ENCODE measurements at regions not wholly inside any gene's neighbourhood (a gene's known extent, or its start where the extent isn't known, plus 50 kb on each side); places are given as distances from the start of the nearest gene placed in this dataset.

DNA sequence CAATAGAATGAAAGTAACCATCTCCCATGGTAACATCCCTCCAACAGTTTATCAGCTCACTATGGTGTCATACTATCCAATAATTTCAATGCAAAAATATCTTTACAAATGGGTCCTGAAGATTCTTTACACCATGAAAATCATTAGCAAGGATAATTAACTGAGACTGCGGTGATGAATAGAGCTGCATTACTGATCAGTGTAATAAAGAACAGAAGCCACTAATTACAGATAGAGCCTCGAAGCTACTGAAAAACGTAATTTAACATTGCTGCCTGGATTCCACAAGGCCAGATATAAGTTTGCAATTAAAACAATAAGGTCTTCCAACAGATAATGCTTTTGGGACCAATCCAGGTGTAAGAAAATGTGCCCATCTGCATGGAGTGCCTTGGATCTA, 1245.8 kb upstream of the SLC39A10 start:
- no peak for DNase-seq (ENCODE audit: low spot score)

DNA sequence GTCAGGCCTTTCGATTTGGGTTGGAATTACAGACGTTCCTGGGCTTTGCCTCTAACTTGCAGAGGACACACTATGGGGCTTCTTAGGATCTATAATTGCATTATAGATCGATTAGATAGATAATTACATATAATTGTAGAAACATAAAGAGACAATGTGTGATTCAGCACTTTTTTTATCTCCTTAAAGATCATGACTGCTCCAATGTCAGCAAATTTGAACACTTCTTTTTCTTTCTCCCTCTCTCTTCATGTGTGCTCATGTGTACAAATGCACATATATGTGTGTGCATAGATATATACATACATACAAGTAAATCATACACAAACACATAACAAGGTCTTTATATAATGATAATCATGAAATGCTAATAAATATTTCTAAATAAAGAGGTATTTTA, 1261.2 kb upstream of the SLC39A10 start:
- no peak for DNase-seq (ENCODE audit: low spot score)

DNA sequence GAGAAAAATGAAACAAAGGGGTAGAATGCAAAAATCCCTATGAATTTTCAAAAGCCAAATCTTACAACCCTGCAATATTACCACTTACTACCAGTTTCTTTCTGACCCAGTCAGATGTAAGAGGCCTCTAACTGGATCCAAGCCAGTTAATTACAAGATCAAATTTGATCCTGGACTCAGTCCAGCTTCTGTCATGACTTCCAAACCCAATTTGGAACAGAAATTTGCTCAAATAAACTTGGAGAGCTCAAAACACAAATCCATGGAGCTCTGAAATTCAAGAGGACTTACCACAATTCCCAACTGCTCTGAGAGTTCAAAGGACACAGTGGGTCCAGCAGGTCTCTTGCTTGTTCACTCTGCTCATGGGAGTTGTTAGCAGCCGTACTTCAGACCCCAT, 1271.7 kb upstream of the SLC39A10 start:
- no peak for DNase-seq (ENCODE audit: low spot score)

DNA sequence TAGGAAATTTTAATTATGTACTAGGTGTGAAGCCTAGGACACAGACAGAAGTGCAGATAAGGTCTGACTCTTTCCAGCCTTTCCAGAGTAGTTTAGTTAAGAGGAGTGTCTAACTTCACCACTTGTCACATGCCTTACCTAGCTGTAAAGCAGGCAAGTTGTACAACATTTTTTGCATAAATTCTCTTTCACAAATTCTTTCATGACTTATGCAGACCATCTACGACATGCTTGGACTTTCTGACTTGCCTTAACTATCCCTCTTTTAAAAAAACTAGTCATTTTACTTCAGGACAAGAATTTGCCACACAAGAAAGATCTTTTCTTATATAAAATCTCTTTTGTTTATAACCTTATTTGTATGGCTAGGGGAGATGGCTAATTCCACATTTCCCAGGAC, 1273.6 kb upstream of the SLC39A10 start:
- DNase-seq (ENCODE audit: low spot score): no peak

DNA sequence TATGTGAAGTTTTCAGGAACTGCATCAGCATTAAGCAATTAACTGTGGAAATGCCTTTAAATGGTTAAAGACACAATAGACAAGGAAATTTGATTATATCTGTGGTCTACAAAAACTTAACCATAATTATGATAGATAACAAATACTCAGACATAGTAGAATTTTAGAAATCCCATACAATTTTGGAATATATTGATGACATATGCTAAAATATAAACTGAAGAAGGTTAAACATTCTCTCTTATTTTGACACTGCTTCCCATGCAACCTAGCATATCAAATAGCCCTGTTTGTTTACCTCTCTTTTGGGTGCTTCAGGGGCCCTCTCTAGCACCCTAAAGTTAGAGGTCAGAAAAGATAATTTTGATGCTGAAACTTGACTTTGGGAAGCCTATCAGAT, 1274.8 kb upstream of the SLC39A10 start:
- DNase-seq (ENCODE audit: low spot score): no peak

DNA sequence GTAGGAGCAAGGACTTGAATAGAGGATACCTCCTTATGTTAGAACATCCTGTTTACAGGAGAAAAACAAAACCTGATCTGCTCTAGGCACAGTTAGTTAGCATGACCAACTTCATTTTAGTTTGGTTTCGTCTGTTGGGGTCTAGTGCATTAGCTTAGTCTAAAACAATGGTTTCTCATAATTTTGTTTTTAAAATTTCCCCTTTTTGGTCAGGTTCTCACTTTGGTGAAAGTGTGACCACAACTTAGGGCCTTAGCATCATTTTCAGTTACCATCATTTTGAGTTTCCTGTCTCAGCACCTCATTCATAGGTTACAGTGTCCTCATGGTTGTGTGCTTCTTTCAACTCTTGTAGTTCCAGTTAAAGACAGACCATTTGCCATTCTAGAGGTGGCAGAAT, 1277.0 kb upstream of the SLC39A10 start:
- no peak for DNase-seq (ENCODE audit: low spot score)

DNA sequence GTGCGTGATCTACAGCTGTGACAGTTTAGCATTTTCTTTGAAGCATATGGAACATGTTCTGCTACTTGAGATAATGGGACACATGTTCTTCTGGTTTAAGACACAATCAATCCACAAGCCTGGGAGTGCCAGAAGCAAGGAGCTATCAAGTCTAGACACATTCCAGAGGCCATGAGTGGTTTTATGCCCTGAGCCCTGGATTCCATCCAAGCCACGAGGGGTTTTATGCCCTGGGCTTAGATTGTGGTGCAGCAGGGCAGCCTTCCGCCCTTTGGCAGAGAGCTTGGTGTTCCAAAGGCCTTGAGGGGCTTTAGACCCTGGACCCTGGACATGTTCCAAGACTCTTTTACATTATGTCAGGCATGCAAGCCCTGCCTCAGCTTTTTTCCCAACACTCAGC, 1289.6 kb upstream of the SLC39A10 start:
- DNase-seq (ENCODE audit: low spot score): peak; percentile 15

DNA sequence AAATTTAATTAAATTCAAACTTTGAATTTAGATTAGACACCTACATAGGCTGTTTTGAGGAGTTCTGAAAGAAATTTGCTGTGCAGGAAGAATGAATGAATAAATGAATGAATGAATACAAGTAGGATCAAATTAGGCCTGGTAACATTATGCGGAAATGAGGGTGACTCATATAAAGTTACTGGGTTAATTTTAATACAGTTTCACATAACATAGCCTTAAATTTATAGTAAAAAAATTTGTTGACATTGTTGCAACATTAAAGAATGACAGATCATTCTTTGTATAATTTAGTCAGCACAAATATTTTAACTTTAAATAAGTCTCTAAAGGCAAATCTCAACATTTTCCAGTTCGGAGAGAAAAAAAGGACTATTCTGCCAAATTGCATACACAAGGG, 1293.1 kb upstream of the SLC39A10 start:
- DNase-seq (ENCODE audit: low spot score): no peak

DNA sequence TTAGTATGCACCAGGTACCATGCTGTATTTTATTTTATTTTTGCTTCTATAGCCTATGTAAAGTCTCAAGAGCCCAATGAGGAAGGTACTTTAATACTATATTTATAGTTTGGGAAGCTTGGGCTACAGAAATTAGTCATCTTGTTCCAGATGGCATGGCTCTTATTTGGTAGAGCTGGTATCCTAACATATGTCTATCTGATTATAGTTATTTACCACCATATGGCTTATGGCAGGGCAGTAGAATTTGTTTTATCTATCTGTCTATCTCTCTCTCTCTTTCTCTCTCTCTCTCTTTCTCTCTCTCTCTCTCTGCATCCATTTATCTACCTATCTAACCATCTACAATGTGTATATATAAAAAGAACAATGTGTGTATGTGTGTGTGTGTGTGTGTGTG, 1293.7 kb upstream of the SLC39A10 start:
- no peak for DNase-seq (ENCODE audit: low spot score)

DNA sequence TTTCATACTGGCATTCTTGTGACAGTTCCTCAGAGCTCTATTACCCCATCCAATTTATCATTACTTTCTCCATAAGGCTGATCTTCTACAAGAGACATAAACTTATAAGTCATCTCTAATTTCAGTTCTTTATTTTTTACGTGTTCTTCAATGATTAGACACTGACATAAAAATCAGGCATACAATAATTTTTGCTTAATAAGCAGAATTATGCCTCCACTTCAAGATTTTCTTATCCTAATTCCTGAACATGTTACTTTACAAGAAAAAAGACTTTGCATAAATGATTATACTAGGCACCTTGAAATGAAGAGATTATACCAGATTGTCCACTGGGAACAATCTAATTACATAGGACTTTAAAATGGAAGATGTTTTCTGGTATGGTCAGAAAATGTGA, 1304.5 kb upstream of the SLC39A10 start:
- no peak for DNase-seq (ENCODE audit: low spot score)

DNA sequence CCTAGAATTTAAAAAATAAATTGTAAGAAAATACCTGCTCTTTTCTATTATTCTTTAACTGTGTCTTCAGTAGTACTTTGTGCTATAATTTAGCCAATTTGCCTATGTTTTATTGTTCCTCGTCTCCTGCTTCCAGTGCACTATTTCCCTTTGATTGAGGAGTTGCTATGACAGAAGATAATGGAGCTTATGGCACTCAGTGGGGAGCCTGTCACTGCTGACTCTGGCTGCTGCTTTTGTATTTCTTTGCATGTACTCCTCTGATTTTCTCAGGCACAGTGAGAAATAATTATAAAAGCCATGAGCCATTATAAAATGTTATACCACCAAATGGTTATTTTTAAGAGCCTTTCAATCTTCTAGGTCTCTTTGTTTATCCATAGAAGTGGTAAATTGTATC, 1310.8 kb upstream of the SLC39A10 start:
- no peak for DNase-seq (ENCODE audit: low spot score)

DNA sequence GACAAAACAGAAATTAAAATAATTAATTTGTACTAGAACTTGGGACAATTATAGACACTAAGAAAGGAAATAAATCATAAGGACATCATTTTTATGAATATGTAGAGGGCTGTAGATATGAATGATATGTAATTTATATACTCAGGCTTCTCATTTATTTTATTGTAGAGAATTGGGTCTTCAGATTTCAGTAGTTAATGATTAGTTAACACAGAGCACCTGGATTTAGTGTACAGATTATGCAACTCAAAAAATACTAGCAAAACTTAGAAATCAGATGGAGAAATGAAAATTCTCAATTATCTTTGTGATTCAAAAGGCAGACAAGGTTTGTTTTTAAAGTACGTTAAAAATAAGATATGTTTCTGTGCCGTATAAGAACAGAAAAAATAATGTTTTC, 1311.7 kb upstream of the SLC39A10 start:
- DNase-seq (ENCODE audit: low spot score): no peak

DNA sequence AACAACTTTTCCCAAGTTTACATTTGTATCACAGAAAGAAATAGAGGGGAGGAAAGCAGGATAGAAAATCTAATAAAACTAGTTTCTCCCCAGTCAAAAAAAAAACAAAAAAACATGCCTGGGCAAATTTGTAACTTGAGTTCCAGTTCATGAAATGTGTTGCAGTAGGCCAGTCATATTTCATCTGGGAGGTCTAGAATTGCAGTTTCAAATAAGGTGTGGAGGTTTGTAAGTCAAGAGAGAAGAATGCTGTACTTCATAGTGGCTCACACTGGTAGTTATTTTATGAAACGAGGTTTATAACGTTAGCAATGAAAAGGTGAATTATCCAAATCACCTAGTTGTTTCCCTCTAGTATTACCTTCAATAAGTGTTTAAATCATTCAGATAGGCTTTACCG, 1313.9 kb upstream of the SLC39A10 start:
- peak; percentile 5 for DNase-seq (ENCODE audit: low spot score)

DNA sequence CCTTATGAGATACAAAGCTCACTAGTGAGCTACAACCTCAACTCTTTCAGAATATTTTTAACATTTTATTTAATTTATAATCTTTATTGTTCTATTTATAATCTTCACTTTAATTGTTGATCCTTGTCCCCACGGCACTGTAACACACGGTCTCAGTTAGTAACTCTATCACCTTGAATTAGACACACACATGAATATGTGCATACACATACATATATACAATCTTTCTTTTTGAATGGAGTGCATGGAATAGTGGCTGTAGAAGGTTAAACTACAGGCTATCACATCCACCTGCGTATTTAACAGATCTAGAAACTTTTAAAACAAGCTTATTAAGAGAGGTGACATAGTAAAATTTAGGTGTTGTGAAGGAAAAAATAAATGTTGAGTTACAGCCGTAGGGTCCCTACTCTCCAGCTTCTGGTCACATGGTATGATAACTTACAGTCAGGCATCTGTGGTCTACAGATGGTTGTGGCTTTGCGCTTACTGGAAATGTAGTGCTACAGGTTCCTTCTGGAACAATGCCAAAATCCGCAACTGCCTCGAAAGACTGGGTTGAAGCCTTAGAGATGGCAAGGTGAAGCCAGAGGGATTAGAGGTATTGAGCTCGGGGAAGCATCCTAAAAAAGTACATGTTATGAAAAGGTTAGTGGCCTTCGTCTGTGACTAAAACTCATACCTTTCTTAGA, 1324.1 kb upstream of the SLC39A10 start:
- DNase-seq (ENCODE audit: low spot score): peak; percentile 6

DNA sequence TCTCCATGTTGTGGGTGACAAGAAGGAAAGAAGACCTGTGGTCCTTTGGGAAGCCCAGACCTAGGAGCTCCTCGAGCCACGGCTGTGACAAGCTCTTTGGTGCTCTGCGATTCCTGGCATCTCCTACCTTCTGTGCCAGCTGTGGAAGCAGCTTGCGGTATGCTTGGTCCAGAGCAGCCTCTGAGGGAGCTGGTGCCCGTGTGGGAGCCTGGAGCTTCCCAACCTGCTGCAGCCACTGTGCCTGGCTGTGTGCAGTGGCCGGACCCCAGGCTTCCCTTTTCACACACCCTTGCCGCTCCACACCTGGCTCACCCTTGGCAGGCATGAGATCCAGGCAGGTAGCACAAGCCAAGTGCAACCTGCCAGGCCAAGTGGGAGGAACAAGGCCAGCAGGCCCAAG, 1328.6 kb upstream of the SLC39A10 start:
- DNase-seq (ENCODE audit: low spot score): no peak

DNA sequence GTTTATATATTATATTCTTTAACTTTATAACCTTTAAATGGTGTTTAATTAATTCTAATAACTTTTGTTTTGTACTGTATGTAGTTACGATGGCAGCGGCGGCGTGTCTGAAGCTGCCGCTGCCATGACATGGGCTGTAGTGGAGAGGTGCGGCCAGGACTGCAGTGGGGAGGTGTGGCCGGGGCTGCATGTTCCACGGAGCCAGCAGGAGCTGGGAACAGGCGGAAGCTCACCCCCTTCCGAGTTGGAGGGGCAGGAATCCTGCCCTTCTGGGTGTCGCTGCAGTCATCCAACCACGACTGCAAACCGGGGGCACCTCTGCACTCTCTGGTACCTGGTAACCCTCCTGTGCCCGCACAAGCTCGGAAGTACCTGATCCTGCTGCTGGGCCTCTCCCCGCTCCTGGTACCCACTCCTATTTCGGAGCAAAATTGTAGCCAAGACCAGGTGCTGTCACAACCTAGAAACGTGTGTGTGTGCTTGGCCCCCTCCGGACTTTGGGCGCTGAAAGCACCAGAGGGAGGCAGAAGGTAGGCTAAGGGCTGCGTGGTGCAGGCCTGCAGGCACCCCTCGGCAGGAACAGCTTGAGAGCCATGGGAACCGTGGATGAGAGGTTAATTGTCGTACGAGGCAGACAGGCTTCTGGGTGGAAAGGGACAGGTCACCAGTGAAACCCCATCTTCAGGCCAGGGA, 1329.7 kb upstream of the SLC39A10 start:
- no peak for DNase-seq (ENCODE audit: low spot score)

DNA sequence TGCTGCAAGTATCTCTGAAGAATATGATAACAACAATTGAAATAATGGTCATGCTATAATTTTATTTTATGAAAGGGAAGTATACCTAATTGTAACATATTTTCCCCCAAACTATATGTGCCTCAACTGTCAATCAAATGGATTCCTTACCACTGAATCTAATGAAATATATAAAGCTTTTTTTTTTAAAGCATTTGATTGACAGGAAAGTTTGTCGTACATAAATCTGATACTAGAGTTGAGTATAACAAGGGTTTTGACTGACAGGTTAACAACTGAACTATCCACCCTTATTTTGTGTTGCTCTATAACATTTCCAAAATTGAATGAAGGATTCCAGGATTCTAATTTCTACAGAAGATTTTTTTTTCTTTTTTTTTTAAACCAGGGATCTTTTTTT, 1333.3 kb upstream of the SLC39A10 start:
- no peak for DNase-seq (ENCODE audit: low spot score)

DNA sequence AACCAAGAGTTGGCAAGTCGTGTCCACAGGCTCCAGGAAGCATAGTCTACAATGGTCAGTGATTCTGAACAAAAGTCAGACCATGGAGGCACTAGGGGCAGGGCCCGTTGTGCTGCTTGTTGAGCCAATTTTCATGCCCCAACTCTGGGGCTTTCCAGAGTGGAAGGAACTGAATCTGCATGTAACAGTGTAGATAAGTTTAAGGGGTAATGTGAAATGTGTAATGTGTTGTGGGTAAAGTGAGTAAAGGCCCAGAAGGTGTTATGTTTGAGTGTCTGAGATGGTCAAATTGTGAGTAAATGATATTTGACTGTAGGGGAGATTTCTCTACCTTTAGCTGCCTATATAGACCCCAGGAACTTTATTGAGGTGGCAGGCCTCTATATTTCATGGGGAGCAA, 1336.5 kb upstream of the SLC39A10 start:
- DNase-seq (ENCODE audit: low spot score): no peak

DNA sequence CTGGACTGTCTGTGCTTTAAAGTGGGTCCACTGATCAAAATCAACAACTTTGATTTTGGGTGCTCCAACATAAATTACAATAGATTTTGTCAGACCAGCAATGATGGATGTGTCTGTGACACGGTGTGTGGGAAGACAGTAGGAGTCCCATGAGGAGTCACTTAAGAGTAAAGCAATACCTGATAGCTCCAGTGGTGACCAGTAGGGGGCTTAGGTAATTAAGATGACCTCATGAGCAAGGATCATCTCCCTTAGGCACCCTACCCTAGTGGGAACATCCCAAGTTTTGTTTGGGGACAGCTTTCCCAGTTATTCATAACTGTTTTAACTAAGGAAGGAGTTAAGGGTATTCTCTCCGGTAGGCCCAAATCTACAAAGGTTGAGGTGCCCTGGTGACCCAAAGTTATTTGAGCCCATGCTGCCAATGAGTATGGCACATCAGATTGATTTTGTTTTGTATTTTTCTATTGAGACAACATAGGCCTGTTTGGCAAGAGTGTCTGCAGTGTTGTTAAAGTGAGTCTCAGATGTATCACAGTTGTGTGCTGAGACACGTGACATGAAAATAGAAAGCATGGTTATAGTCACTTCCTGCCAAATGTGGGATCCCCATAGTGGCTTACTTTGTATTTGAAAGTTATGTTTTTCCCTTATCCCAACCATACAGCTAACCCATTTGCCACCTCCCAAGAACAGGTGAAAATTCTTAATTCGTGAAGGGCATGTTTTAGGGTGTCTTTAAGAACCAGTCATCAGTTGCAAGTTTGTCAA, 1337.6 kb upstream of the SLC39A10 start:
- DNase-seq (ENCODE audit: low spot score): no peak

DNA sequence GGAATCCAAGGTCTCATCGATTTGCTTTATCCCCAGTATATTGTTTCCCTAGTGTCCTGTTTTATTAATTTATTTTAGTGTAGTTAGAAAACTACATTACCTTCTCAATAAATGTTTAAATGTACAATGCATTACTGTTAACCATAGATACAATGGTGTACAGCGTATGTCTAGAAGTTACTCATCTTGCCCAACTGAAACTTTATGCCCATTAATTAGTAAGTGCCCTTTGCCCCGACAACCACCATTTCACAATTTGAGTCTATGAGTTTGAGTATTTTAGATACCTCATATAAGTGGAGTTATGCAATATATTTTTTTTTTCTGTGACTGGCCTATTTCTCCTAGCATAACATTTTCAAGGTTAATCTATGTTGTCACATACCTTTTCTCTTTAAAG, 1343.0 kb upstream of the SLC39A10 start:
- DNase-seq (ENCODE audit: low spot score): no peak

DNA sequence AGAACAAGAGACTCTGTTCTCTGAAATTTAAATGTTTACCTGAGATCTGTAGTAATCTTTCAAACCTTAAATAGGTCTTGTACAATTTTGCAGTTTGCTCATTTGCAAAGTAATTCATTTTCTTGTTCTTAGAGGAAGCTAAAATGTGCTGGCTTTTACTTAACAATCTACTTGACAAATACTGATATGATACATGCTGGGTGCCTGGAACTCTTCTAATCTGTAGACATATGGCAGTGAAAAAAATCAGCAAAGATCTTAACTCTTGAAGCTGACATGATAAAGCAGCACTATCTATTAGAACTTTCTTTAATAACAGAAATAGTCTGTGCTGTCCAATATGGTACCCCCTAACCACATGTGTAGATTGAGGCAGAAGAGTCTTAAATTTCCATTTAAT, 1352.8 kb upstream of the SLC39A10 start:
- peak; percentile 21 for DNase-seq (ENCODE audit: low spot score)

DNA sequence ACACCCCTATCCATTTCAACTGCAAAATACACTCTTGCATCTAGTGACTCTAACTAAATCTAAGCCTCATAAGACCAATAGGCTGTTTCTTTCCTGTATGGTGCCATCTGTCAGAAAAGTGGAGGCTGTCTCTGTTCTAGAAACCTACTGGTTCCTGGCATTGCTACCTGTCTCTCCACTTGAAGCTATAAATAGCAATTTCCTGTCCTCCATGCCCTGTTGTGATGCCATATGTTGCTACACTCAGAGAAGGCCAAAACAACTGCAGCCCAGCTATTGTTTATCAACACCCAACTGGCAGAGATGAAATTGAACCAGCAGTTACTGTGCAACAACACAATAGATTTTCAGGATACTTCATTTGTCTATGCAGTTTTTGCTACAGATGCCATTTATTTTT, 1355.1 kb upstream of the SLC39A10 start:
- DNase-seq (ENCODE audit: low spot score): no peak

DNA sequence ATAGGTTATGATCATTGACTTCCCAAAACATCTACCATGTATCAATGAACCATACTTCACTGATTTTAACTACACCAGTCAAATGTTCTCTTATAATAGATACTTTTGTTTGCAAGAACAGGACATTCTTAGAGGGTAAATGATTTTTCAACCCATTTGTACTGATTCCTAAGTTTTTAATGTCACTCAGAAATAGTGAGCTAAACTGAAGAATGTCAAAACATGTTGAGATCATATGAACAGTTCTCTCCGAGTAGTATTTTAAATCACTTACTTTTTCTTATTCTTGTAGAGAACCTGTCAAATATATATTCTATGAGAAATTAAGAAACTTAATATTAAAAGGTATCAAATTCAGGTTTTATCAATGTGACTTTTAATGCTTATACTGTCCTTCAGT, 1362.9 kb upstream of the SLC39A10 start:
- no peak for DNase-seq (ENCODE audit: low spot score)

All from umbilical cord (tissue), 1 donor.